ENCODE measurements at regions not wholly inside any gene's neighbourhood (a gene's known extent, or its start where the extent isn't known, plus 50 kb on each side); places are given as distances from the start of the nearest gene placed in this dataset.
"Not testable (repeated sequence)": the region's sequence is repeated elsewhere in the genome, so short reads cannot be mapped to it uniquely, and the experiment has no call there.

DNA sequence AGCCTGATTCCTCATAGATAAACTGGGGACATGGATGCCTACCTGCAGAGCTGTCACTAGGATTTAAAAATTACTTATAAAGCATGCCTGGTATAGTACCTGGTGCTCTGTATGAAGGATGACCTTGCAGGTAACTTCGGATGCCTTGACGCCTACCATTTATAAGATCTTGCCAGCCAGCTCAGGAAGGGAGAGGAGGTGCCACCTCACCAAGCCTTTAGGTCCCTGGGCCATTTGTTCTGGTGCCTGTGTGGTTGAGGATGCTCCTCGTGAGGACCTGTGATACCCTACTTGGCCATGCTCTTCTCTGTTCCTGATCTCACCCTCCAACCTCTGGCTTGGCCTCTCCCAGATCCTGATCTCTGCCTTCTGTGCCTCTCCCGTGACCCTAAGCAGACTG lies 85.2 kb downstream of the FDX1 start:
- no peaks in the 10 kb centered on the region for H3K9me3 Mint-ChIP-seq
- no peak for DNase-seq (ENCODE audit: low read depth, low spot score)

DNA sequence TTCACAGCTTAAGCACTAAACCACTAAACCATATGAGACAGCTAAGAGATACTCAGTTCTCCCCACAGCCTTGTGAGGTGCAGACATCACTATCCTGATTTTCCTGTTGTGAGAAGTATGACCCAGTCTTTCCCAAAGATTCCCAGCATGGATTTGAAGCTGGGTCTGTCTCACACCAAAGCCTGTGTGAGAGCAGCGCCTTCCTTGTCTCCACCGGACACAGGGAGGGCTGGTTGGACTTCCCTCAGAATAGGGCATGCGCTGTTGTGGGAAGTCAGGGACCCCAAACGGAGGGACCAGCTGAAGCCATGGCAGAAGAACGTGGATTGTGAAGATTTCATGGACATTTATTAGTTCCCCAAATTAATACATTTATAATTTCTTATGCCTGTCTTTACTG lies 87.6 kb downstream of the FDX1 start:
- H3K9me3 Mint-ChIP-seq; H3K4me1 Mint-ChIP-seq; H3K4me3 Mint-ChIP-seq; DNase-seq (ENCODE audit: low read depth, low spot score); H3K27me3 Mint-ChIP-seq (ENCODE audit: low read depth); H3K36me3 Mint-ChIP-seq (ENCODE audit: low read depth): not testable (repeated sequence)
- peak overlapping the region; percentile 22 for H3K27ac Mint-ChIP-seq (ENCODE audit: unreplicated experiment)

More for the DNA sequence above, 85.2 kb downstream of the FDX1 start:
- TF ChIP-seq, protein P1, sequence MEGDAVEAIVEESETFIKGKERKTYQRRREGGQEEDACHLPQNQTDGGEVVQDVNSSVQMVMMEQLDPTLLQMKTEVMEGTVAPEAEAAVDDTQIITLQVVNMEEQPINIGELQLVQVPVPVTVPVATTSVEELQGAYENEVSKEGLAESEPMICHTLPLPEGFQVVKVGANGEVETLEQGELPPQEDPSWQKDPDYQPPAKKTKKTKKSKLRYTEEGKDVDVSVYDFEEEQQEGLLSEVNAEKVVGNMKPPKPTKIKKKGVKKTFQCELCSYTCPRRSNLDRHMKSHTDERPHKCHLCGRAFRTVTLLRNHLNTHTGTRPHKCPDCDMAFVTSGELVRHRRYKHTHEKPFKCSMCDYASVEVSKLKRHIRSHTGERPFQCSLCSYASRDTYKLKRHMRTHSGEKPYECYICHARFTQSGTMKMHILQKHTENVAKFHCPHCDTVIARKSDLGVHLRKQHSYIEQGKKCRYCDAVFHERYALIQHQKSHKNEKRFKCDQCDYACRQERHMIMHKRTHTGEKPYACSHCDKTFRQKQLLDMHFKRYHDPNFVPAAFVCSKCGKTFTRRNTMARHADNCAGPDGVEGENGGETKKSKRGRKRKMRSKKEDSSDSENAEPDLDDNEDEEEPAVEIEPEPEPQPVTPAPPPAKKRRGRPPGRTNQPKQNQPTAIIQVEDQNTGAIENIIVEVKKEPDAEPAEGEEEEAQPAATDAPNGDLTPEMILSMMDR (conservative IDR thresholded peaks at IDR 0.05) = no peak
- no peaks in the 10 kb centered on the region for H3K36me3 Mint-ChIP-seq (ENCODE audit: low read depth)
- H3K4me3 Mint-ChIP-seq = no peak overlapping the region
- H3K27me3 Mint-ChIP-seq (ENCODE audit: low read depth) = no peaks in the 10 kb centered on the region
- H3K4me1 Mint-ChIP-seq = no peaks in the 10 kb centered on the region
- no peak overlapping the region for H3K27ac Mint-ChIP-seq (ENCODE audit: unreplicated experiment)

DNA sequence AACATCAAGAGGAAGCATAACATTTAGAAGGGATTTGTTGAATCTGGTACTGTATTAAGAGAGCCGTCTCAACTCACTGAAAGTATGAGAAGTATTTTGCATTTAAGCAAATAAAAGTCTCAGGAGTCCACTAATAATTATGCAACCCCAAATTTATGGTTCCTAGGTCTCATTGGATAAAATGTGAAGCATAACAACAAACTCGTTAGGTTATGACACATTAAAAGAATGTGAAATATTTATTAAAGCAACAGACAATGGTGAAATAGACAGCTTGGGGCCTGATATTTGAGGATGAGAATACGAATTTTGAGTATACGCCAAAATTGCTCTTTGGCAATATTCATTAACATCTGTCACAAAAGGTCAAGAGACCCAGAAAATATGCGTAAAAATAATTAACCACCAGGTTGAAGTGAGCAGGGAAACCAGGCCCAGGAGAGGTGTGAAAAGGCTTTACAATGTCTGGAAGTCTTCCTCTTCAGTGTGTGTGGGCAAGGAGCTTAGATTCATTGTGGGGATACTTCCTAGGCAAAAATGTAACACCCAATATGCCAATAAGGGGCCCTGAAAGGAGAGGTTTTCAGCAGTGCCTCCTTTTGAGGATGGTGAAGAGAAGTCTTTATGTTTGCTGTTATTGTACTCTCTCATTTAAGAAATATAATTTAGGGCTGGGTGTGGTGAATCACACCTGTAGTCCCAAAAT lies 89.2 kb downstream of the FDX1 start:
- H3K4me3 Mint-ChIP-seq = no peak overlapping the region
- H3K9me3 Mint-ChIP-seq = no peaks in the 10 kb centered on the region
- TF ChIP-seq, protein P1 (conservative IDR thresholded peaks at IDR 0.05) = no peak
- H3K36me3 Mint-ChIP-seq (ENCODE audit: low read depth) = no peaks in the 10 kb centered on the region
- no peaks in the 10 kb centered on the region for H3K4me1 Mint-ChIP-seq
- DNase-seq (ENCODE audit: low read depth, low spot score) = no peak
- H3K27me3 Mint-ChIP-seq (ENCODE audit: low read depth) = no peaks in the 10 kb centered on the region
- H3K27ac Mint-ChIP-seq (ENCODE audit: unreplicated experiment) = no peak overlapping the region

DNA sequence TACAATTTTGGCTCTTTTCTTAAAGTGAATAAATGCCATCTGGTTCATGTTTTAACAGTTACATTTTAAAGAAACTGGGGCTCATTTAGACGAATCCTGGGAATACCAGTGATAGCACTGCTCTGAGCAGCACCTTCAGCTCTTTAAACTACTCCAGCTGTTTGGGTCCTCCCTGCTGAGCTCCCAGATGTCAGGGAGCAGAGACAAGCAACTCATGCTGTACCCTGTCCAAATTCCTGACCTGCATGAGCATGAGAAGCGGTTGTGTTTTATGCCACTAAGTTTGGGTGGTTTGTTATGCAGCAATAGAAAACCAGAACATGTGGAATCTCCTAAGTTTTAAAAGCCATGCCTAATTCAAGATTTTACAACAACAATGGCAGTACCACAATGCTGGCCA lies 90.0 kb downstream of the FDX1 start:
- Mint-ChIP-seq H3K4me1 (no peaks in the 10 kb centered on the region), H3K4me3 (no peak overlapping the region), H3K36me3 (ENCODE audit: low read depth) (no peaks in the 10 kb centered on the region), H3K27me3 (ENCODE audit: low read depth) (no peaks in the 10 kb centered on the region), H3K27ac (ENCODE audit: unreplicated experiment) (no peak overlapping the region), H3K9me3 (no peaks in the 10 kb centered on the region)
- TF ChIP-seq, protein P1 (conservative IDR thresholded peaks at IDR 0.05) = no peak
- no peak for DNase-seq (ENCODE audit: low read depth, low spot score)

DNA sequence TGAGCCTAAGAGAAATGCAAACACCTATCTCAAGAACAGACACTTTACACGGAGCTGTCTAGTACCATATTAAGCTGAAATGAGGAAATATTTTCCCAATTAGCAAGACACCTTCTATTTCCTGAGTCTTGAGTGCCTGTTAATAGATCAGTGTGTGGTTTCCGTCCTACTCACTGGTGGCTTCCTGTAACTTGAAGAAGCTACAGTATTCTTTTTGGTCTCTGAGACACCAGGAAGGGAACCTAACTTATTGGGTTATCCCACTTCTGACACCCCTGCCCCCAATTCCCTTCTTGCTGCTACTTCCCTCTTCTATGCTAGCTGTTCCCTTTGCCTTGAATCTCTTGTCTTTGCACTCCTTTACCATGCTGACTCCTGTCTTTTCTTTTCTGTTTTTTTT lies 92.7 kb downstream of the FDX1 start:
- TF ChIP-seq, protein P1 (conservative IDR thresholded peaks at IDR 0.05) = no peak
- DNase-seq (ENCODE audit: low read depth, low spot score) = no peak
- no peaks in the 10 kb centered on the region for H3K27me3 Mint-ChIP-seq (ENCODE audit: low read depth)
- H3K9me3 Mint-ChIP-seq = peaks cover 2% of the 10 kb centered on the region
- no peaks in the 10 kb centered on the region for H3K4me1 Mint-ChIP-seq
- no peak overlapping the region for H3K27ac Mint-ChIP-seq (ENCODE audit: unreplicated experiment)
- H3K4me3 Mint-ChIP-seq = no peak overlapping the region
- H3K36me3 Mint-ChIP-seq (ENCODE audit: low read depth) = no peaks in the 10 kb centered on the region

DNA sequence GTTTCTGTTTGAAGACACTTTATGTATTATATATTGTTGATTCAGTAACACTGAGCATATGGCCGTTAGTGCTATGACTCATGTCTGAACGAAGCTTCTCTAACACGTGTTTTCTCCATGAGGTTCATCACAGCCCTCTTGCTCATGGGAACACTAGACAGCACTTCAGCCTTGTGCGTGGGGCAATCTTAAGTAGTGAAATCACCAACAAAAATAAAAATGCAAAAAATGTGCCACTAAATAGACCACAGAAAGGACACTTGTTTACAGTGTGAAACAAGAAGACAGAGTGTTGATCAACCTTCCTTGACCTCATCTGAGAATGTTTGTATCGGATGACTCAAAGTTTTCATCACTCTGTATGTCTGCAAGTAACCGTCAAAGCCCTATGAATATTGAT lies 94.5 kb downstream of the FDX1 start:
- H3K36me3 Mint-ChIP-seq (ENCODE audit: low read depth) = peaks cover 4% of the 10 kb centered on the region
- H3K4me1 Mint-ChIP-seq = no peaks in the 10 kb centered on the region
- DNase-seq (ENCODE audit: low read depth, low spot score) = no peak
- peaks cover 18% of the 10 kb centered on the region for H3K9me3 Mint-ChIP-seq
- H3K27ac Mint-ChIP-seq (ENCODE audit: unreplicated experiment) = no peak overlapping the region
- H3K27me3 Mint-ChIP-seq (ENCODE audit: low read depth) = no peaks in the 10 kb centered on the region
- H3K4me3 Mint-ChIP-seq = no peak overlapping the region
- TF ChIP-seq, protein P1 (conservative IDR thresholded peaks at IDR 0.05) = no peak
